ENCODE measurements at regions not wholly inside any gene's neighbourhood (a gene's known extent, or its start where the extent isn't known, plus 50 kb on each side); places are given as distances from the start of the nearest gene placed in this dataset.

GRCh38 chr9:25864509-25864908 is 186.3 kb upstream of the TUSC1 start:
- DNase-seq = no peak
- no peaks in the 10 kb centered on the region for H3K36me3 ChIP-seq (ENCODE audit: control insufficient read depth in 4 of 4, insufficient read depth in 4 of 4, low read length in 3 of 4)
- ChIA-PET CTCF (no interaction called here), POLR2A (no interaction called here)
- H3K9me3 ChIP-seq (ENCODE audit: control extremely low read depth in 1 of 5, control insufficient read depth in 4 of 5, insufficient read depth in 2 of 5, low read depth in 1 of 5, low read length in 4 of 5) = peaks cover 0 to 1% (median 0%) of the 10 kb centered on the region in 5 experiments
- H3K4me1 ChIP-seq (ENCODE audit: control extremely low read depth in 1 of 4, control insufficient read depth in 4 of 4, insufficient read depth in 4 of 4, low read length in 3 of 4) = no peaks in the 10 kb centered on the region
- H3K27ac ChIP-seq (ENCODE audit: insufficient read depth in 1 of 2, low read depth in 1 of 2, low read length in 2 of 2, poor library complexity in 1 of 2, severe bottlenecking in 2 of 2) = no peak overlapping the region
- H3K27me3 ChIP-seq (replicated peaks in 2 of 5; ENCODE audit: control insufficient read depth in 4 of 5, insufficient read depth in 5 of 5, low read length in 4 of 5) = no peaks in the 10 kb centered on the region
- WGBS (ENCODE audit: insufficient coverage) = no CpG with 5 or more reads among the region's 1 CpG
- no peak overlapping the region for H3K4me3 ChIP-seq (ENCODE audit: control insufficient read depth in 1 of 7, extremely low read depth in 1 of 7, insufficient read depth in 4 of 7, low read depth in 2 of 7, low read length in 6 of 7)

GRCh38 chr9:25861421-25861820 is 183.2 kb upstream of the TUSC1 start:
- H3K4me1 ChIP-seq (ENCODE audit: control extremely low read depth in 1 of 4, control insufficient read depth in 4 of 4, insufficient read depth in 4 of 4, low read length in 3 of 4) = peaks cover 0 to 3% (median 0%) of the 10 kb centered on the region in 4 experiments
- H3K36me3 ChIP-seq (ENCODE audit: control insufficient read depth in 4 of 4, insufficient read depth in 4 of 4, low read length in 3 of 4) = no peaks in the 10 kb centered on the region
- H3K27me3 ChIP-seq (replicated peaks in 2 of 5; ENCODE audit: control insufficient read depth in 4 of 5, insufficient read depth in 5 of 5, low read length in 4 of 5) = no peaks in the 10 kb centered on the region
- CTCF ChIA-PET = no interaction called here
- POLR2A ChIA-PET = no interaction called here
- no peak overlapping the region for H3K27ac ChIP-seq (ENCODE audit: insufficient read depth in 1 of 2, low read depth in 1 of 2, low read length in 2 of 2, poor library complexity in 1 of 2, severe bottlenecking in 2 of 2)
- no peak for DNase-seq
- H3K4me3 ChIP-seq (ENCODE audit: control insufficient read depth in 1 of 7, extremely low read depth in 1 of 7, insufficient read depth in 4 of 7, low read depth in 2 of 7, low read length in 6 of 7) = no peak overlapping the region
- no CpG with 5 or more reads among the region's 2 CpGs for WGBS (ENCODE audit: insufficient coverage)
- peaks cover 0 to 1% (median 0%) of the 10 kb centered on the region in 5 experiments for H3K9me3 ChIP-seq (ENCODE audit: control extremely low read depth in 1 of 5, control insufficient read depth in 4 of 5, insufficient read depth in 2 of 5, low read depth in 1 of 5, low read length in 4 of 5)

GRCh38 chr9:25857147-25857546 is 178.9 kb upstream of the TUSC1 start:
- Histone ChIP-seq H3K9me3 (ENCODE audit: control extremely low read depth in 1 of 5, control insufficient read depth in 4 of 5, insufficient read depth in 2 of 5, low read depth in 1 of 5, low read length in 4 of 5) (no peaks in the 10 kb centered on the region), H3K4me1 (ENCODE audit: control extremely low read depth in 1 of 4, control insufficient read depth in 4 of 4, insufficient read depth in 4 of 4, low read length in 3 of 4) (peaks cover 0 to 3% (median 0%) of the 10 kb centered on the region in 4 experiments), H3K27ac (ENCODE audit: insufficient read depth in 1 of 2, low read depth in 1 of 2, low read length in 2 of 2, poor library complexity in 1 of 2, severe bottlenecking in 2 of 2) (no peak overlapping the region), H3K36me3 (ENCODE audit: control insufficient read depth in 4 of 4, insufficient read depth in 4 of 4, low read length in 3 of 4) (no peaks in the 10 kb centered on the region), H3K27me3 (replicated peaks in 2 of 5; ENCODE audit: control insufficient read depth in 4 of 5, insufficient read depth in 5 of 5, low read length in 4 of 5) (no peaks in the 10 kb centered on the region), H3K4me3 (ENCODE audit: control insufficient read depth in 1 of 7, extremely low read depth in 1 of 7, insufficient read depth in 4 of 7, low read depth in 2 of 7, low read length in 6 of 7) (no peak overlapping the region)
- no peak for DNase-seq
- CTCF ChIA-PET = no interaction called here
- POLR2A ChIA-PET = no interaction called here
- 0% methylated on average over 1 of the region's 1 CpG for WGBS (ENCODE audit: insufficient coverage)

- H3K4me1 ChIP-seq (ENCODE audit: control extremely low read depth in 1 of 4, control insufficient read depth in 4 of 4, insufficient read depth in 4 of 4, low read length in 3 of 4) = no peaks in the 10 kb centered on the region
- 80% methylated on average over 1 of the region's 2 CpGs for WGBS (ENCODE audit: insufficient coverage)
- H3K27ac ChIP-seq (ENCODE audit: insufficient read depth in 1 of 2, low read depth in 1 of 2, low read length in 2 of 2, poor library complexity in 1 of 2, severe bottlenecking in 2 of 2) = no peak overlapping the region
- no peaks in the 10 kb centered on the region for H3K27me3 ChIP-seq (replicated peaks in 2 of 5; ENCODE audit: control insufficient read depth in 4 of 5, insufficient read depth in 5 of 5, low read length in 4 of 5)
- POLR2A ChIA-PET = no interaction called here
- H3K36me3 ChIP-seq (ENCODE audit: control insufficient read depth in 4 of 4, insufficient read depth in 4 of 4, low read length in 3 of 4) = no peaks in the 10 kb centered on the region
- peaks cover 0 to 3% (median 0%) of the 10 kb centered on the region in 5 experiments for H3K9me3 ChIP-seq (ENCODE audit: control extremely low read depth in 1 of 5, control insufficient read depth in 4 of 5, insufficient read depth in 2 of 5, low read depth in 1 of 5, low read length in 4 of 5)
- no peak overlapping the region for H3K4me3 ChIP-seq (ENCODE audit: control insufficient read depth in 1 of 7, extremely low read depth in 1 of 7, insufficient read depth in 4 of 7, low read depth in 2 of 7, low read length in 6 of 7)
- CTCF ChIA-PET = no interaction called here
- no peak for DNase-seq
These were observed 172.6 kb upstream of the TUSC1 start for GRCh38 chr9:25850803-25851202.

GRCh38 chr9:25845867-25846266 is 167.6 kb upstream of the TUSC1 start:
- no peaks in the 10 kb centered on the region for H3K4me1 ChIP-seq (ENCODE audit: control extremely low read depth in 1 of 4, control insufficient read depth in 4 of 4, insufficient read depth in 4 of 4, low read length in 3 of 4)
- no peak overlapping the region for H3K27ac ChIP-seq (ENCODE audit: insufficient read depth in 1 of 2, low read depth in 1 of 2, low read length in 2 of 2, poor library complexity in 1 of 2, severe bottlenecking in 2 of 2)
- no peak overlapping the region for H3K4me3 ChIP-seq (ENCODE audit: control insufficient read depth in 1 of 7, extremely low read depth in 1 of 7, insufficient read depth in 4 of 7, low read depth in 2 of 7, low read length in 6 of 7)
- no peaks in the 10 kb centered on the region for H3K27me3 ChIP-seq (replicated peaks in 2 of 5; ENCODE audit: control insufficient read depth in 4 of 5, insufficient read depth in 5 of 5, low read length in 4 of 5)
- ChIA-PET CTCF (no interaction called here), POLR2A (no interaction called here)
- no peaks in the 10 kb centered on the region for H3K9me3 ChIP-seq (ENCODE audit: control extremely low read depth in 1 of 5, control insufficient read depth in 4 of 5, insufficient read depth in 2 of 5, low read depth in 1 of 5, low read length in 4 of 5)
- DNase-seq = no peak
- no CpG with 5 or more reads among the region's 1 CpG for WGBS (ENCODE audit: insufficient coverage)
- H3K36me3 ChIP-seq (ENCODE audit: control insufficient read depth in 4 of 4, insufficient read depth in 4 of 4, low read length in 3 of 4) = no peaks in the 10 kb centered on the region

- no peak for DNase-seq
- Histone ChIP-seq H3K36me3 (ENCODE audit: control insufficient read depth in 4 of 4, insufficient read depth in 4 of 4, low read length in 3 of 4) (no peaks in the 10 kb centered on the region), H3K4me3 (ENCODE audit: control insufficient read depth in 1 of 7, extremely low read depth in 1 of 7, insufficient read depth in 4 of 7, low read depth in 2 of 7, low read length in 6 of 7) (no peak overlapping the region), H3K27ac (ENCODE audit: insufficient read depth in 1 of 2, low read depth in 1 of 2, low read length in 2 of 2, poor library complexity in 1 of 2, severe bottlenecking in 2 of 2) (no peak overlapping the region), H3K9me3 (ENCODE audit: control extremely low read depth in 1 of 5, control insufficient read depth in 4 of 5, insufficient read depth in 2 of 5, low read depth in 1 of 5, low read length in 4 of 5) (peaks cover 0 to 2% (median 0%) of the 10 kb centered on the region in 5 experiments), H3K4me1 (ENCODE audit: control extremely low read depth in 1 of 4, control insufficient read depth in 4 of 4, insufficient read depth in 4 of 4, low read length in 3 of 4) (no peaks in the 10 kb centered on the region), H3K27me3 (replicated peaks in 2 of 5; ENCODE audit: control insufficient read depth in 4 of 5, insufficient read depth in 5 of 5, low read length in 4 of 5) (no peaks in the 10 kb centered on the region)
- POLR2A ChIA-PET = no interaction called here
- CTCF ChIA-PET = no interaction called here
- WGBS (ENCODE audit: insufficient coverage) = 80% methylated on average over 1 of the region's 7 CpGs
These were observed 152.1 kb upstream of the TUSC1 start for GRCh38 chr9:25830381-25830780.

- ChIA-PET POLR2A (no interaction called here), CTCF (no interaction called here)
- Histone ChIP-seq H3K4me1 (ENCODE audit: control extremely low read depth in 1 of 4, control insufficient read depth in 4 of 4, insufficient read depth in 4 of 4, low read length in 3 of 4) (no peaks in the 10 kb centered on the region), H3K27me3 (replicated peaks in 2 of 5; ENCODE audit: control insufficient read depth in 4 of 5, insufficient read depth in 5 of 5, low read length in 4 of 5) (no peaks in the 10 kb centered on the region), H3K9me3 (ENCODE audit: control extremely low read depth in 1 of 5, control insufficient read depth in 4 of 5, insufficient read depth in 2 of 5, low read depth in 1 of 5, low read length in 4 of 5) (peaks cover 0 to 2% (median 0%) of the 10 kb centered on the region in 5 experiments), H3K4me3 (ENCODE audit: control insufficient read depth in 1 of 7, extremely low read depth in 1 of 7, insufficient read depth in 4 of 7, low read depth in 2 of 7, low read length in 6 of 7) (no peak overlapping the region), H3K27ac (ENCODE audit: insufficient read depth in 1 of 2, low read depth in 1 of 2, low read length in 2 of 2, poor library complexity in 1 of 2, severe bottlenecking in 2 of 2) (no peak overlapping the region), H3K36me3 (ENCODE audit: control insufficient read depth in 4 of 4, insufficient read depth in 4 of 4, low read length in 3 of 4) (no peaks in the 10 kb centered on the region)
- WGBS (ENCODE audit: insufficient coverage) = no CpG with 5 or more reads among the region's 1 CpG
- DNase-seq = no peak
These were observed 149.4 kb upstream of the TUSC1 start for GRCh38 chr9:25827626-25828025.

Measured in common myeloid progenitor, CD34-positive (primary cell).